Hematopoietic multipotent progenitor cell treated with erythropoietin and hydrocortisone succinate and interleukin-3 and kit ligand, for 4 days (in vitro differentiated cells): ENCODE measurements at regions not wholly inside any gene's neighbourhood (a gene's known extent, or its start where the extent isn't known, plus 50 kb on each side); places are given as distances from the start of the nearest gene placed in this dataset.
"Not testable (repeated sequence)": the region's sequence is repeated elsewhere in the genome, so short reads cannot be mapped to it uniquely, and the experiment has no call there.

Source experiments
- DNase-seq: peaks from one replicate; pipeline ENCODE4 v3.0.0-alpha.2; 2015

DNA sequence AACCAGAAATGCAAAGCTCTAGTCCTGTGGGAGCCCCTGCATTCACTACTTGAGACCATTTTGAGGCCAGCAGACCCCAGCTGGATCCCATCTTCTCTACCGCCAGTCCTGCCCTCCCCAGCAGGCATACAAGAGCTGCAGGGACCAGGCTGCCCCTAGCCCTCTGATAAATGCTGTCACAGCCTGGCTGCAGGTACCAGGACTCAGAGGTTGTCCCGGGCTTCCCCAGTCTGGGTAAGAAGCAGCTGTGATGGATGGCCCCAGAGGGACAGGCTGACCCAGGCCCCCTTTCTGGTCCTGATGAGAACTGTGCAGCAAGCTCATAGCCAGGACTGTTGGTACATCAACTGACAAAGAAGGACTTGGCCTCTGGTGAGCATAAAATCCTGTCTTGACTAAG is 132.9 kb upstream of the APCDD1 start:
- no peak for DNase-seq

DNA sequence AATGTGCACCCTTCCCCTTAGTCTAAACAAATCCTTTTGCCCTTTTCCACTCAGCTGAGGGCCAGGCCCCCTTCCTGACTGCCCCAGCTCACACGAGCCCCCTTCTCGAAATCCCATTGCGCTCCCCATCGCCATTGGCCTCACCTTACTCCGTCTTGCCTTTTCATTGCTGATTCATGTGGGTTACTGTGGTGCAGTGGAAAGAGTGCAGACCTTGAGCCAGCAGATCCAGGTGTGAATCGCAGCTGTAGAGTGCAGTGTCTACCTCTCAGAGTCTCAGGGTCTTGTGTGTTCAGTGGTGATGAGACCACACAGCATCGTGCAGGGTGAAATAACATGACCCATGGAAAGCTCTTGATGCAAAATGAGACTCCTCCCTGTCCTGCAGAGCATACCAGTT is 132.4 kb upstream of the APCDD1 start:
- DNase-seq: no peak

- no peak for DNase-seq
Measured at GRCh38 chr18:10322435-10322834, 132.0 kb upstream of the APCDD1 start.

- DNase-seq: no peak
Measured at GRCh38 chr18:10329101-10329500, 125.3 kb upstream of the APCDD1 start.

GRCh38 chr18:10330428-10330827 is 124.0 kb upstream of the APCDD1 start:
- DNase-seq: no peak

DNA sequence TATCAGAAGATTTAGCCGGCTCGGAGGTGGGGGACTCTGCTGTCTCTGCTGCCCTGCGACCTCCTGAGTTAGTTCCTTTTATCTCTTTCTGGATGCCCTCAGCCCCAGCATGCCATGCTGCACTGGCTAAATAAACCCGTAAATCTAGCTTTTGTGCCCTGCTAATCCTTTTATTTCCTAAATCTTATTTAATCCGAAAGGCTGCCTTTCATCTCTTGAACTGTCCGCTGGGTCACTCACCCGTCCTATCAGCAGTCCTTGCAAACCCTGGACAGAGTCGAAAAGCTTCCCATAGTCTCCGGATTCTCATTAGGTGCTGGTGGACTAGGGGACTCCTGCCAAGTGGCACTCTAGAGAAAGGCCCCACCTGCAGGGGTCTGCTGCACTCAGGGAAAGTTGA is 122.0 kb upstream of the APCDD1 start:
- no peak for DNase-seq

DNA sequence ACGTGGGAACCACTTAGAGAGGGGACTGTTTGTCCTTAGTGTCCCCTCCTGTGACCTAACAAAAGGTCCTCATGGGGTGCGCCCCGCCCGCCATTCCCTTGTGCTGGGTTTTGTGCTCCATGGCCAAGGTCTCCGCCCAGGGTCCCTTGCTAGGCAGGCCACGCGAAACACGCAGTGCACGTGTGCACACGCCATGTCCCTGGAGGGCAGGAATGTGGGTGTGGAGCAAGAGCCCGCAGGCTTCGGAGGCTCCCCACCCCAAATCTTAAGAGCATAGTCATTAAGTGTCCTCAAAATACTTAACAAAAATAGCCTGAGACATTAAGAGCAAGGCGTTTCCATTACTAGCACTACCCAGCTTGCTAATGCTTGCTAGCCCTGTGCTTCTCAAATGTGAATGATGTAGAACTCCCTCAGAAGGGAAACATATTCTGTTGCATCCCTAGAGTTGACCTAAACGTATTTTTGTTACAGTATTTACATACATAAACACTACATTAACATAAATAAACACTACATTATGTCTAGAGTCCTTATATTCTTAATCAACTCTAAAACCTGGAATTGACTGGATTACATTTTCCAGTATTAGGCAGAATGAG is 117.6 kb upstream of the APCDD1 start:
- DNase-seq: no peak

- DNase-seq: no peak
Measured at GRCh38 chr18:10340821-10341220, 113.6 kb upstream of the APCDD1 start.

GRCh38 chr18:10343778-10344177 is 110.7 kb upstream of the APCDD1 start:
- DNase-seq: no peak

- DNase-seq: no peak
Measured at GRCh38 chr18:10346749-10347415, 107.6 kb upstream of the APCDD1 start.

GRCh38 chr18:10349561-10349960 is 104.9 kb upstream of the APCDD1 start:
- DNase-seq: no peak

GRCh38 chr18:10350661-10351060 is 103.8 kb upstream of the APCDD1 start:
- no peak for DNase-seq

GRCh38 chr18:10351219-10351818 is 103.1 kb upstream of the APCDD1 start:
- DNase-seq: no peak

DNA sequence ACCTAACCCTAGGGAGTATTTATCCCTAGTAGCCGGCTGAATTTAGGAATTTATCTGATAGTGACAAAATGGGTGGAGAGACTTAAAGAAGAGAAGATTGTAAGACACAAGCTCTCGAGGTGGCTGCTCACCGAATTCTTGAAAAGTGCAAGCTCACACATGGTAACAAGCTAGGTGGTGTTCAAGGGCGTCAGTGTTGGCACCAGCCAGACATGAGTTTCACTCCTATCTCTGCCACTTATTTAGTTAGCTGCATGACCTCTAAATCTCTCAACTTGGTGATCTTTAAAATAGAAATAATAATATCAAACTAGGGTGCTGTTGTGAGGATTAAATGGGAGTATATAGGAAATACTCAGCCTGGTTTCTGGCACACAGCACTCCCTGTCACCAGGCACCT is 102.6 kb upstream of the APCDD1 start:
- no peak for DNase-seq

- DNase-seq: no peak
Measured at GRCh38 chr18:10352671-10353070, 101.8 kb upstream of the APCDD1 start.

GRCh38 chr18:10353791-10354190 is 100.6 kb upstream of the APCDD1 start:
- no peak for DNase-seq

GRCh38 chr18:10354241-10354811 is 100.1 kb upstream of the APCDD1 start:
- peak; percentile 2 for DNase-seq

DNA sequence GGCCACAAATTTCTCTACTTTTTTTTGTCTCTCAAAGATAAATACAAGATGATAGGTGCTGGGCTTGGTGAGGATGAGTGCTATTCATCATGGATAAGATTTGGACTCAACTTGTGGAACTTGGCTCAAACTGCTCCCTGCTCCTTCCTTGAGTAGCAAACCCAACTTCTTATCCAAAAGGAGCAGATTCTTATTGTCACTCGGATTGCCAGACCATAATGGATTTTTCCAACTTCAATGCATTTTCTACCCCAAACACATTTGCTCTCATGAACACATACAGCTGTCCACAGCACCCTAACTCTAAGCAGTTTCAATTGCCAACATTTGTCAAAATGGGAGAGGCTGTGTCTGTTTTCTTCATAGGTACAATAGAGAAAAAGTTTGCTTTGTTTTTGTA is 99.5 kb upstream of the APCDD1 start:
- DNase-seq: no peak

DNA sequence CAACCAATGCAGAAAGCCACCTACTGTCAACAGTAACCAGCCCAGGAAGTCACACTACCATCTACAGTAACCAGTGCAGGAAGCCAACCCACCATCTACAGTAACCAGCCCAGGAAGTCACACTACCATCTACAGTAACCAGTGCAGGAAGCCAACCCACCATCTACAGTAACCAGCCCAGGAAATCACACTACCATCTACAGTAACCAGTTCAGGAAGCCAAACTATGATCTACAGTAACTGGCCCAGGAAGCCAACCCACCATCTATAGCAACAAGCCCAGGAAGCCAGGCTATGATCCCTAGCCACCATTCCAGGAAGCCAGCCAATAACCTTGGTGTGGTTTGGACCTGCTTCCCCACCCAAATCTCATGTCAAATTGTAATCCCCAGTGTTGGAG is 97.4 kb upstream of the APCDD1 start:
- not testable (repeated sequence) for DNase-seq

- DNase-seq: no peak
Measured at GRCh38 chr18:10361660-10362059, 92.8 kb upstream of the APCDD1 start.

DNA sequence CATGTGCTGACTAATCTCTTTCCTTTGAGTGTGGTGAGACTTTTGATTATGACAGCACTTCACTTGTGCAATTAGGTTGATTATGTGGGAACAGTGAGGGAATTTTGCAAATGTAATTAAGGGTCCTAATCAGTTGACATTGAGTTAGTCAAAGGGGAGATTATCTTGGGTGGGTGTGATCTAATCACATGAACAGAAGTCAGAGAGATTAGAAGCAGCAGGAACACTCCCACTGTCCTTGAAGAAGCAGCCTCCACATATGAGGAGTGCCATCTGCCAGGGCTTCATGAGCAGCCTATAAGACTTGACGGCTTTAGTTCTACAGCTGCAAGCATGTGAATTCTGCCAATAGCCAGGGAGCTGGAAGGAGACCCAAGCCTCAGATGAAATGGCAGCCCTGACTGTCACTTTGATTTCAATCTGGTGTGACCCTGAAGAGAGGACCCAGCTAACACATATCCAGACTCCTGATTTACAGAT is 89.4 kb upstream of the APCDD1 start:
- no peak for DNase-seq

DNA sequence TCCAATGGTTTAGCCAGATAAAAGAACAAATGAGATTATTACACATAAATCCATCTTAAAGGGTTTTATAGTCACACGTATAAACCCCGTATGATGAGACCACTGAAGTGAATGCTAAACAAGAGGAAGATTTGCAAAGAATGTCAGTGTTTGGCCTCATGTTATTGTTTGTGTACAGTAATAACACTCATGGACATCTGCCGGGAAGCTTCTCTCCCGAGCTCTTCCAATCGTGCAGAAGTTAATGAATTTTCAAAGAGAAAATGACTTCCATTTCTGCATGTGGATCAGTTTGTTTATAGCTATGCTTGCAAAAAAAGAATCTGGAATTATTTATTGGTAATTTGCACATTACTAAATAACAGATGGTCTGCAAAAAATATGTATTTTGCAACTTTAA is 88.5 kb upstream of the APCDD1 start:
- no peak for DNase-seq

- no peak for DNase-seq
Measured at GRCh38 chr18:10367836-10368235, 86.6 kb upstream of the APCDD1 start.
